Tibial nerve (tissue), 4 donors: ENCODE measurements at regions not wholly inside any gene's neighbourhood (a gene's known extent, or its start where the extent isn't known, plus 50 kb on each side); places are given as distances from the start of the nearest gene placed in this dataset.

ENCODE experiments used
- DNase-seq, 2 donors: peaks; one replicate each; pipeline ENCODE4 v3.0.0-alpha.2; 2019; ENCODE audit warnings: low spot score in 2 of 2
- H3K27ac ChIP-seq, 4 donors: fragments of 200-600 bp; sonication (generic) in 3 of 4; one replicate each; pipeline ENCODE4 v1.5.1; 2017 to 2019; ENCODE audit warnings: mild to moderate bottlenecking in 1 of 4
- H3K27me3 ChIP-seq, 2 donors: fragments of 200-600 bp; sonication (generic) in 1 of 2; one replicate each; pipeline versions ENCODE4 v1.5.1 to v1.6.0; 2017 to 2019
- H3K36me3 ChIP-seq, 3 donors: fragments of 200-600 bp; sonication (generic); one replicate each; pipeline ENCODE4 v1.5.1; 2018 to 2019
- H3K4me1 ChIP-seq, 4 donors: fragments of 200-600 bp; sonication (generic) in 3 of 4; one replicate each; pipeline ENCODE4 v1.5.1; 2017 to 2019
- H3K4me3 ChIP-seq, 4 donors: fragments of 200-600 bp; sonication (generic) in 3 of 4; one replicate each; pipeline ENCODE4 v1.5.1; 2017 to 2019; ENCODE audit warnings: mild to moderate bottlenecking in 1 of 4, moderate library complexity in 1 of 4
- H3K9me3 ChIP-seq, 4 donors: fragments of 200-600 bp; sonication (generic) in 3 of 4; one replicate each; pipeline ENCODE4 v1.5.1; 2017 to 2019
- CTCF ChIP-seq, 5 experiments: fragments of 200-600 bp in 3 of 5; fragments of 450-650 bp in 2 of 5; sonication (generic) in 3 of 5; IDR thresholded peaks; one replicate each; pipeline ENCODE4 v1.5.1; 2016 to 2019; ENCODE audit warnings: antibody characterized with exemption in 5 of 5, mild to moderate bottlenecking in 3 of 5, moderate library complexity in 2 of 5
- EP300 ChIP-seq, 2 donors: sonication (generic); formaldehyde crosslinking; IDR thresholded peaks; one replicate each; pipeline ENCODE4 v1.6.1; 2017; ENCODE audit warnings: antibody characterized with exemption in 2 of 2, mild to moderate bottlenecking in 1 of 2
- POLR2A ChIP-seq, 2 donors: fragments of 450-650 bp; IDR thresholded peaks; one replicate each; pipeline ENCODE4 v1.6.1; 2017; ENCODE audit warnings: antibody characterized with exemption in 2 of 2, mild to moderate bottlenecking in 2 of 2, moderate library complexity in 2 of 2
- WGBS, 2 donors: methylation state at CpG; one replicate each; pipeline ENCODE4 v1.1.5; 2018; 5-methylcytosine and 5-hydroxymethylcytosine counted together

- TF ChIP-seq EP300 (IDR thresholded peaks at IDR 0.05): no peak
- H3K4me1 ChIP-seq: peaks cover 0 to 20% (median 3%) of the 10 kb centered on the region in 4 donors
- H3K27me3 ChIP-seq: no peaks in the 10 kb centered on the region
- H3K36me3 ChIP-seq: no peaks in the 10 kb centered on the region
- no peak for DNase-seq
- WGBS, 2 donors: 86 to 94% methylated on average over 4 of the region's 4 CpGs
- no peaks in the 10 kb centered on the region for H3K9me3 ChIP-seq
- H3K27ac ChIP-seq: no peak overlapping the region
- no peak overlapping the region for H3K4me3 ChIP-seq
Observed at GRCh38 chr5:168089201-168089887, 202.1 kb upstream of the WWC1 start.

DNA sequence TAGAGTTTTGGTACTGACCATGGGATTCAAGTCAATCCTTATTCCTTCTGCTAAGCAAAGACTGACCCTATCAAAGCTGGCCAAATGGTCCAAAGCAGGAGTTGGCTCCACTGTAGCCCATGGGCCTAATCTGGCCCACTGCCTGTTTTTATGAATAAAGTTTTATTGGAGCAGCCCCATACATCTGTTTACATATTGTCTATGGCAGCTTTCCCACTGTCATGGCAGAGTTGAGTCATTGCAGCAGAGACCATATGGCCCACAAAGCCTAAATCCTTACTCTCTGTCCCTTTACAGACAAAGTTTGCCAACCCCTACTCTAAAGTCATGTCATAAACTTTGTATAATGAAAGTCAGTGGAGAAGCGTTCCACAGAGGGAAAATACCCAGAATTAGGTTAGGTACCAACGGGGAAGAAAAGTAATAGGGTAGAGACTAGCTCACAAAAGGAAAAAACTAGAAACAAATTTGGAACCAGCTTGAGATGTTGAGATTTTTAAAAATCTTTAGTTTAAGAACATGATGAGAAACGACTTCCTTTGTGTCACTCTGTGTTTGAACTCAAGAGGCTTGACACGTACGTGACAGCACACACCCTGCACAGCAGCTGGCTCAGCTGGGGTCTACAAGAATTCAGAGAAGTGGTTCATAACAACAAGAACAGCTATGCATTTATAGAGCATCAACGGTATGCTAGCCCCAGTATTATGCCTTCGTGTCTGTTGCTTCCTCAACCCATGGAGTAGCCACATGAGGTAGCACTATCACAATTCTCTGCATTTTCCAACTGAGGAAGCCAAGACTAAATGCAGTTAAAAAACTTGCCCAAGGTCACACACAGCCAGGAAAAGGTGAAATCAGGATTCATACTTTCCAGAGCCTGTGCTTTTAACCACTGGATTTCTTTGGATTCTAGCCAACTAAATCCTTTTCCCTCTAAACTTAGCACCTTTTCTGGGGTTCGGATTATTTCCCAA, 198.9 kb upstream of the WWC1 start:
- Histone ChIP-seq H3K9me3 (no peaks in the 10 kb centered on the region), H3K36me3 (no peaks in the 10 kb centered on the region), H3K4me1 (peaks cover 0 to 9% (median 0%) of the 10 kb centered on the region in 4 donors), H3K27ac (peak overlapping the region in 1 of 4 donors; percentile 66), H3K4me3 (no peak overlapping the region), H3K27me3 (no peaks in the 10 kb centered on the region)
- DNase-seq: no peak
- 74 to 79% methylated on average over 8 of the region's 8 CpGs for WGBS, 2 donors
- TF ChIP-seq CTCF (IDR thresholded peaks at IDR 0.05) (no peak), POLR2A (IDR thresholded peaks at IDR 0.05) (no peak), EP300 (IDR thresholded peaks at IDR 0.05) (no peak)

DNA sequence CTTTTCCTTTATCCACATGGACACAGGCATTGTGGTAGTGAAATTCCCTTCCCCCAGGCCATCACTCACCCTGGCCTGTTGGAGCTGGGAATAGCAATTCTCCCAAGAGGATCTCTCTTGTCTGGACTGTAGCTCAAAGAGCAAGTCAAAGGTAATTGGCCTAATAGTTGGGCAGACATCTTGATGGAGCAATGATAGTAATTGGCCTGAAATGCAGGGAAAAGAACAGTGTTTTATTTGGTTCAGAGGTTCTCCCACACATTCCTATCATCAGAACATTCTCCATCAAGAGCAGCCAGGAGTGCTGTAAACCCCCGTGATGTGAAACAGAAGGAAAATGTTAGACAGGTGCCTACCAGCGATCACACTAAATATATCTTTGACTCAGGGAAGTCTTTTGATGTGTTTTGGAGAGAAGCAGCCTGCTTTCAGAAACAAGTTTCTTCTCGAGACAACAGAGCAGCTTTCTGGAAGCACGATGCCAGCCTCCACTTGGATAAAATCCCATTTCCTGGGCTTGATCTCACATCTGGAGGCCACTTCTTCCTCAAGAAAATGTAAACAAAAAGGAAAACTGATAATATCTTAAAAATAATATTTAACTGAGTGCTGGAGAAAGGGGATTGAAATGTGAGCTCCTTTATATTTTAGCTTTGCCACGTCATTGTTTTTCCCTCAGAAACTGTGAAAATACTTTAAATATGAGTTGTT, 198.1 kb upstream of the WWC1 start:
- Histone ChIP-seq H3K9me3 (no peaks in the 10 kb centered on the region), H3K27ac (peak overlapping the region in 2 of 4 donors; percentile 36 to 66), H3K4me1 (peaks cover 0 to 9% (median 0%) of the 10 kb centered on the region in 4 donors), H3K27me3 (no peaks in the 10 kb centered on the region), H3K36me3 (no peaks in the 10 kb centered on the region), H3K4me3 (no peak overlapping the region)
- 51 to 56% methylated on average over 5 of the region's 5 CpGs for WGBS, 2 donors
- DNase-seq: no peak
- TF ChIP-seq EP300 (IDR thresholded peaks at IDR 0.05) (no peak), POLR2A (IDR thresholded peaks at IDR 0.05) (no peak), CTCF (IDR thresholded peaks at IDR 0.05) (no peak)

DNA sequence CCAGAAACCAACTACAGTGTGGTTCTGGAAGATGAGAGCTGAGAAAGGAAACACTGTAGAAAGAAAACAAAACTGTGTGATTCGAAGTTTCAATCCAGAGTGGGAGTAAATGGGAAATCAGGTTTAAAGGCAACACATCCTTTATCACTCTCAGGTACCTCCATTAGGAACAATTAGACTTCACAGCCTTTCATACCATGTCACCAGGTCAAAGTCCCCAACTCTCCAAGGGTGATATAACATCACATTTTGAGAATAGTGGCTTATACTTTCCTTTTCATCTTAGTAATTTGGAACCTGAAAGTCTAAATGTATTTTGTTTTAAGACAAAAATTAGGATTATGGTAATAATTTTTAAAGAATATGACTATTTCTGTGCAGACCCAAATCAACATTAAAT, 194.9 kb upstream of the WWC1 start:
- Histone ChIP-seq H3K4me1 (peaks cover 0 to 9% (median 0%) of the 10 kb centered on the region in 4 donors), H3K27me3 (no peaks in the 10 kb centered on the region), H3K9me3 (no peaks in the 10 kb centered on the region), H3K4me3 (no peak overlapping the region), H3K36me3 (no peaks in the 10 kb centered on the region), H3K27ac (no peak overlapping the region)
- WGBS, 2 donors: 54 to 65% methylated on average over 1 of the region's 1 CpG
- TF ChIP-seq CTCF (IDR thresholded peaks at IDR 0.05) (no peak), EP300 (IDR thresholded peaks at IDR 0.05) (no peak), POLR2A (IDR thresholded peaks at IDR 0.05) (no peak)
- DNase-seq: no peak

- no peaks in the 10 kb centered on the region for H3K36me3 ChIP-seq
- H3K27me3 ChIP-seq: no peaks in the 10 kb centered on the region
- TF ChIP-seq POLR2A (IDR thresholded peaks at IDR 0.05) (no peak), CTCF (IDR thresholded peaks at IDR 0.05) (no peak), EP300 (IDR thresholded peaks at IDR 0.05) (no peak)
- H3K27ac ChIP-seq: no peak overlapping the region
- WGBS, 2 donors: 81 to 85% methylated on average over 12 of the region's 12 CpGs
- no peak overlapping the region for H3K4me3 ChIP-seq
- H3K9me3 ChIP-seq: no peaks in the 10 kb centered on the region
- peaks cover 0 to 6% (median 0%) of the 10 kb centered on the region in 4 donors for H3K4me1 ChIP-seq
- DNase-seq: no peak
Observed at GRCh38 chr5:168097876-168098653, 193.4 kb upstream of the WWC1 start.
